ENCODE measurements at regions not wholly inside any gene's neighbourhood (a gene's known extent, or its start where the extent isn't known, plus 50 kb on each side); places are given as distances from the start of the nearest gene placed in this dataset.

GRCh38 chr11:30735946-30736345 lies 149.8 kb upstream of the MPPED2 start:
- no peak for DNase-seq (ENCODE audit: low spot score)

- no peak for DNase-seq (ENCODE audit: low spot score)
Measured at GRCh38 chr11:30733748-30734147, 147.6 kb upstream of the MPPED2 start.

GRCh38 chr11:30730011-30730410 lies 143.9 kb upstream of the MPPED2 start:
- no peak for DNase-seq (ENCODE audit: low spot score)

- no peak for DNase-seq (ENCODE audit: low spot score)
Measured at GRCh38 chr11:30729187-30729713, 143.1 kb upstream of the MPPED2 start.

- no peak for DNase-seq (ENCODE audit: low spot score)
Measured at GRCh38 chr11:30725645-30726195, 139.6 kb upstream of the MPPED2 start.

- DNase-seq (ENCODE audit: low spot score), result no peak
Measured at GRCh38 chr11:30724274-30724673, 138.1 kb upstream of the MPPED2 start.

GRCh38 chr11:30719371-30719770 lies 133.2 kb upstream of the MPPED2 start:
- DNase-seq (ENCODE audit: low spot score), result no peak

GRCh38 chr11:30717641-30718040 lies 131.5 kb upstream of the MPPED2 start:
- DNase-seq (ENCODE audit: low spot score), result no peak

GRCh38 chr11:30717009-30717408 lies 130.9 kb upstream of the MPPED2 start:
- DNase-seq (ENCODE audit: low spot score), result no peak

GRCh38 chr11:30712749-30713148 lies 126.6 kb upstream of the MPPED2 start:
- no peak for DNase-seq (ENCODE audit: low spot score)

- peak; percentile 3 for DNase-seq (ENCODE audit: low spot score)
Measured at GRCh38 chr11:30710221-30710620, 124.1 kb upstream of the MPPED2 start.

GRCh38 chr11:30707110-30707509 lies 121.0 kb upstream of the MPPED2 start:
- no peak for DNase-seq (ENCODE audit: low spot score)

GRCh38 chr11:30705913-30706675 lies 119.9 kb upstream of the MPPED2 start:
- DNase-seq (ENCODE audit: low spot score), result no peak

- DNase-seq (ENCODE audit: low spot score), result no peak
Measured at GRCh38 chr11:30698425-30698824, 112.3 kb upstream of the MPPED2 start.

GRCh38 chr11:30697032-30697431 lies 110.9 kb upstream of the MPPED2 start:
- no peak for DNase-seq (ENCODE audit: low spot score)

GRCh38 chr11:30684772-30685171 lies 98.6 kb upstream of the MPPED2 start:
- DNase-seq (ENCODE audit: low spot score), result no peak

- no peak for DNase-seq (ENCODE audit: low spot score)
Measured at GRCh38 chr11:30683176-30683575, 97.0 kb upstream of the MPPED2 start.

GRCh38 chr11:30666817-30667216 lies 80.7 kb upstream of the MPPED2 start:
- DNase-seq (ENCODE audit: low spot score), result no peak

- no peak for DNase-seq (ENCODE audit: low spot score)
Measured at GRCh38 chr11:30665067-30665466, 78.9 kb upstream of the MPPED2 start.

GRCh38 chr11:30653606-30654005 lies 67.5 kb upstream of the MPPED2 start:
- no peak for DNase-seq (ENCODE audit: low spot score)

- DNase-seq (ENCODE audit: low spot score), result no peak
Measured at GRCh38 chr11:30652801-30653200, 66.6 kb upstream of the MPPED2 start.

- no peak for DNase-seq (ENCODE audit: low spot score)
Measured at GRCh38 chr11:30650266-30650665, 64.1 kb upstream of the MPPED2 start.

Measured in globus pallidus (tissue), 1 donor.